ENCODE measurements at regions not wholly inside any gene's neighbourhood (a gene's known extent, or its start where the extent isn't known, plus 50 kb on each side); places are given as distances from the start of the nearest gene placed in this dataset.
"Not testable (repeated sequence)": the region's sequence is repeated elsewhere in the genome, so short reads cannot be mapped to it uniquely, and the experiment has no call there.

DNA sequence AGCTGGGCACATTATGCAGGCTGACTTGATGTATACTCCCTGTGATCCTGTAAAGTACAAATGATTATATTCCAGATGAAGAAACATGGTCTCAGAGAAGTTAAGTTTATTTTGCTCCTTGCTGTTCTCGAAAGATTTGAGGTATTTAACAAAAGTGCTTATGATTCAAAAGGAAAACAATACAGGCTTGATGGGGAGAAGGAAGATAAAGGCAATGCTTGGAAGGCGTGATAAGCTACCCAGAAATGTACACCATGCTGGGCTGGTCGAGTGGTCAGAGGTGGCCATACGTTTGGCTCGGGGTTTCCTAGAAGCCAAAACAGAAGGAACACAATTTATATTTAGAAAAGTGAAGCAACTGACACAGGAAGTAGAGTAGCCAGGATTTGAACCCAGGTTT lies 201.0 kb downstream of the KTN1 start:
- Mint-ChIP-seq H3K27me3 (ENCODE audit: unreplicated experiment) (peaks cover 2% of the 10 kb centered on the region), H3K9me3 (ENCODE audit: unreplicated experiment) (no peaks in the 10 kb centered on the region), H3K27ac (ENCODE audit: unreplicated experiment) (no peak overlapping the region), H3K4me1 (ENCODE audit: unreplicated experiment) (peaks cover 5% of the 10 kb centered on the region), H3K4me3 (ENCODE audit: unreplicated experiment) (no peak overlapping the region), H3K36me3 (ENCODE audit: low read depth, unreplicated experiment) (no peaks in the 10 kb centered on the region)
- no peak for DNase-seq (ENCODE audit: low spot score)
- TF ChIP-seq, protein P1, sequence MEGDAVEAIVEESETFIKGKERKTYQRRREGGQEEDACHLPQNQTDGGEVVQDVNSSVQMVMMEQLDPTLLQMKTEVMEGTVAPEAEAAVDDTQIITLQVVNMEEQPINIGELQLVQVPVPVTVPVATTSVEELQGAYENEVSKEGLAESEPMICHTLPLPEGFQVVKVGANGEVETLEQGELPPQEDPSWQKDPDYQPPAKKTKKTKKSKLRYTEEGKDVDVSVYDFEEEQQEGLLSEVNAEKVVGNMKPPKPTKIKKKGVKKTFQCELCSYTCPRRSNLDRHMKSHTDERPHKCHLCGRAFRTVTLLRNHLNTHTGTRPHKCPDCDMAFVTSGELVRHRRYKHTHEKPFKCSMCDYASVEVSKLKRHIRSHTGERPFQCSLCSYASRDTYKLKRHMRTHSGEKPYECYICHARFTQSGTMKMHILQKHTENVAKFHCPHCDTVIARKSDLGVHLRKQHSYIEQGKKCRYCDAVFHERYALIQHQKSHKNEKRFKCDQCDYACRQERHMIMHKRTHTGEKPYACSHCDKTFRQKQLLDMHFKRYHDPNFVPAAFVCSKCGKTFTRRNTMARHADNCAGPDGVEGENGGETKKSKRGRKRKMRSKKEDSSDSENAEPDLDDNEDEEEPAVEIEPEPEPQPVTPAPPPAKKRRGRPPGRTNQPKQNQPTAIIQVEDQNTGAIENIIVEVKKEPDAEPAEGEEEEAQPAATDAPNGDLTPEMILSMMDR (IDR thresholded peaks at IDR 0.05; ENCODE audit: unreplicated experiment): no peak

DNA sequence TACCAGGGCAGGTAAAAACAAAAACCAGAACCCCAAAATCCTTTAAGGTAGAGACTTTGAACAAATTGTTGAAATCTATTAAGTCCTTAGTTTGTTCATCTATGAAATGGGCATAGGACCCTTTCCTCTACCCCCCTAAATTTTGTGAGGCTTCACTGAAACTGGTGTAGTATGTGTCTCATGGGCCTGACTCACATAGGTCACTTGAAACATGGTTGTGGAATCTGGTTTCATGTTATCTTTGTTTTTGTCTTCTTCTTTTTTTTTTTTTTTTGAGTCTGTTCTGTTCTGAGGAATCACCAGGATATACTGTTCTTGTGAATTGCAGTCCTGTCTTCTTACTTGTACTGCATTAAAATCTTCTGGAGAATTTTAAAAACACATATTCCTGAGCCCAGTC lies 202.2 kb downstream of the KTN1 start:
- no peak for DNase-seq (ENCODE audit: low spot score)
- Mint-ChIP-seq H3K9me3 (ENCODE audit: unreplicated experiment) (no peaks in the 10 kb centered on the region), H3K4me3 (ENCODE audit: unreplicated experiment) (no peak overlapping the region), H3K27me3 (ENCODE audit: unreplicated experiment) (peaks cover 2% of the 10 kb centered on the region), H3K4me1 (ENCODE audit: unreplicated experiment) (peaks cover 5% of the 10 kb centered on the region), H3K36me3 (ENCODE audit: low read depth, unreplicated experiment) (no peaks in the 10 kb centered on the region), H3K27ac (ENCODE audit: unreplicated experiment) (no peak overlapping the region)
- TF ChIP-seq, protein P1 (IDR thresholded peaks at IDR 0.05; ENCODE audit: unreplicated experiment): no peak

DNA sequence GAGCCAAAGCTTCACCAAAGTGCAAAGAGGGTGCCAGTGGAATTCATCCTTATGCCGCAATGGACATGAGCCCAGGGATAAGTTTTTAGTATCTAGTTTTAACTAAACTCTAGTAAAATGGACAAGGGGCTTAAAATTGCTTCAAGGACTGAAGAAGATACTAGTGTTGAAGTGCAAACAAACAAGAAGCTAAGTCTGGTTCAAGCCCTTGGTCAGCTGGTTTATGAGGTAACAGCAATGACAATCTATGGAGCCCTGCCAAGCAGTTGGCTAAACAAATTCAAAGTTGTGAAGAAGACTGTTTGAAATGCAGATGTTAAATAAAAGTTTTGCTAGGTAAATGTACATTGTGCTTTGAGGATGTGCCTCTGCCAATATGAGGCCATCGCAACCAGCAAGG lies 209.4 kb downstream of the KTN1 start:
- H3K36me3 Mint-ChIP-seq (ENCODE audit: low read depth, unreplicated experiment): peaks cover 3% of the 10 kb centered on the region
- no peaks in the 10 kb centered on the region for H3K9me3 Mint-ChIP-seq (ENCODE audit: unreplicated experiment)
- no peak overlapping the region for H3K4me3 Mint-ChIP-seq (ENCODE audit: unreplicated experiment)
- DNase-seq (ENCODE audit: low spot score): no peak
- H3K4me1 Mint-ChIP-seq (ENCODE audit: unreplicated experiment): no peaks in the 10 kb centered on the region
- no peak overlapping the region for H3K27ac Mint-ChIP-seq (ENCODE audit: unreplicated experiment)
- TF ChIP-seq, protein P1 (IDR thresholded peaks at IDR 0.05; ENCODE audit: unreplicated experiment): no peak
- H3K27me3 Mint-ChIP-seq (ENCODE audit: unreplicated experiment): no peaks in the 10 kb centered on the region

DNA sequence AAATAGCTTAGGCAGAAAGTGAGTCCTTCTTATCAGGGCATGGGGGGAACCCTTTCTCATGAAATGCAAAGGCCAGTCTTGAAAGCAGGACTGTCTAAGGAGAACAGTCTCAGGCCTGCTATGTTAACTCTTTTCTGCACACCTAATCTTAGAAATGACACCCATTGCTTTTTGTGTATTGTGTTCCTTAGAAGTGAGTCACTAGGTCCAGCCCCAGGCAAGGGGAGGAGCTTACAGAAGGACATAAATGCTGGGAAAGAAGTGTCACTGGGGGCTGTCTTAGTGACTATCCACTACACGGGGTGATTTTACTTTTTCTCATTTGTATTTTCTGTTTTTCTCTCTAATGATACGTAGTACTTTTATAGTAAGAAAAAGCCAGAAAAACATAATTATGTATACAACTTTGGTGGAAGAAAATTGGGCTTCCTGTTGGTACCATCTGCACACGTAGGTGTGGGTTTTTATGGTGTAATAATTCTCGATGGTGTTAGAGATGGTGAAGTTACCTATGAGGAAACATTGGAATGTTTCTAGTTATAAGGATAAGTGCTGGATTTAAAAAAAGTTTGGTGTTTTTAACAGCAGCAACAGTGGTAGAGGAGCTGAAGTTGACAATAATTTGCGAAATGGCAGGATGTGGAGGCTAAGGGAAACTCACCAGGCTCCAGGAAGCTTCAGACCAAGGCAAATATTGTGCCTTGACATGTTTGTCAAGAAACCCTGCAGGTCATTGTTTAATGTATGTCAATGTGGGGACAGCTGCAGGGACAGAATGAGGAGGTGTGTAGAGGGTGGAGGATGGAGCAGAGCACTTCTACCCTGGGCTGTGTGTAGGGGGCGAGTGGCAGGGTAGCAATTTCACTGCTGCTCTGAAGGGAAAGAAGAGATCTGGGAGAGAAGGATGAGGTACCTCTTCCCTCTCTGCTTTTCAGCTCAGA lies 214.9 kb downstream of the KTN1 start:
- H3K27me3 Mint-ChIP-seq (ENCODE audit: unreplicated experiment): no peaks in the 10 kb centered on the region
- DNase-seq (ENCODE audit: low spot score): no peak
- no peak overlapping the region for H3K4me3 Mint-ChIP-seq (ENCODE audit: unreplicated experiment)
- TF ChIP-seq, protein P1 (IDR thresholded peaks at IDR 0.05; ENCODE audit: unreplicated experiment): no peak
- H3K36me3 Mint-ChIP-seq (ENCODE audit: low read depth, unreplicated experiment): peaks cover 3% of the 10 kb centered on the region
- H3K9me3 Mint-ChIP-seq (ENCODE audit: unreplicated experiment): no peaks in the 10 kb centered on the region
- H3K4me1 Mint-ChIP-seq (ENCODE audit: unreplicated experiment): no peaks in the 10 kb centered on the region
- H3K27ac Mint-ChIP-seq (ENCODE audit: unreplicated experiment): no peak overlapping the region

DNA sequence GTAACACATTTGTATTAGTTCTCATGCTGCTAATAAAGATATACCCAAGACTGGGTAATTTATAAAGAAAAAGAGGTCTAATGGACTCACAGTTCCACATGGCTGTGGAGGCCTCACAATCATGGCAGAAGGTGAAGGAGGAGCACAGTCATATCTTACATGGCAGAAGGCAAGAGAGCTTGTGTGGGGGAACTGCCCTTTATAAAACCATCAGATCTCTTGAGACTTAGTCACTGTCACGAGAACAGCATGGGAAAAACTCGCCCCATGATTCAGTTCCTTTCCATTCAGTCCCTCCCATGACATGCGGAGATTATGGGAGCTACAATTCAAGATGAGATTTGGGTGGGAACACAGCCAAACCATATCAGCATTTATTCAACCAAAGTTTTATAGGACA lies 216.5 kb downstream of the KTN1 start:
- H3K27me3 Mint-ChIP-seq (ENCODE audit: unreplicated experiment); H3K27ac Mint-ChIP-seq (ENCODE audit: unreplicated experiment); H3K36me3 Mint-ChIP-seq (ENCODE audit: low read depth, unreplicated experiment); H3K4me1 Mint-ChIP-seq (ENCODE audit: unreplicated experiment); DNase-seq (ENCODE audit: low spot score); H3K9me3 Mint-ChIP-seq (ENCODE audit: unreplicated experiment); H3K4me3 Mint-ChIP-seq (ENCODE audit: unreplicated experiment): not testable (repeated sequence)
